ENCODE measurements at regions not wholly inside any gene's neighbourhood (a gene's known extent, or its start where the extent isn't known, plus 50 kb on each side); places are given as distances from the start of the nearest gene placed in this dataset.

DNA sequence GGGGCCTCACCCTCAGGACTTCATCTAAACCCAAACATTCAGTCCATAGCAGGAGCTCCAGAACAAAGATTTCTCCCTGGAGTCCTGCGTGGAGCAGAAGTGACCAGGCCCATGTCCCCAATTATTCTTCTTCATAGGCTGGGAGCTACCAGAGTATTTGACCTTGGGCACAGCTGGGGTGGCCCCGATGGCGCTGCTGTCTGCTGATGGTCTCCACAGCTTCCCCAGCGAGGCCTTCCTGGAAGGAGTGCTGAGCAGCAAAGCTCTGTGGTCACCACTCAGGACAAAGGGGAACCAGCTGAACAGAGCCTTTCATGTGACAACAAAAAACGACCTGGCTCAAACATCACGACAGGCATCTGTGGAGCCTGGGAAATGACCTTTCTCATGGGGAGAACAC lies 62.7 kb upstream of the ARGLU1 start:
- TF ChIP-seq, protein P1, sequence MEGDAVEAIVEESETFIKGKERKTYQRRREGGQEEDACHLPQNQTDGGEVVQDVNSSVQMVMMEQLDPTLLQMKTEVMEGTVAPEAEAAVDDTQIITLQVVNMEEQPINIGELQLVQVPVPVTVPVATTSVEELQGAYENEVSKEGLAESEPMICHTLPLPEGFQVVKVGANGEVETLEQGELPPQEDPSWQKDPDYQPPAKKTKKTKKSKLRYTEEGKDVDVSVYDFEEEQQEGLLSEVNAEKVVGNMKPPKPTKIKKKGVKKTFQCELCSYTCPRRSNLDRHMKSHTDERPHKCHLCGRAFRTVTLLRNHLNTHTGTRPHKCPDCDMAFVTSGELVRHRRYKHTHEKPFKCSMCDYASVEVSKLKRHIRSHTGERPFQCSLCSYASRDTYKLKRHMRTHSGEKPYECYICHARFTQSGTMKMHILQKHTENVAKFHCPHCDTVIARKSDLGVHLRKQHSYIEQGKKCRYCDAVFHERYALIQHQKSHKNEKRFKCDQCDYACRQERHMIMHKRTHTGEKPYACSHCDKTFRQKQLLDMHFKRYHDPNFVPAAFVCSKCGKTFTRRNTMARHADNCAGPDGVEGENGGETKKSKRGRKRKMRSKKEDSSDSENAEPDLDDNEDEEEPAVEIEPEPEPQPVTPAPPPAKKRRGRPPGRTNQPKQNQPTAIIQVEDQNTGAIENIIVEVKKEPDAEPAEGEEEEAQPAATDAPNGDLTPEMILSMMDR (IDR thresholded peaks at IDR 0.05) = no peak
- TF ChIP-seq POLR2A (IDR thresholded peaks at IDR 0.05; ENCODE audit: low read depth) = no peak
